Stimulated activated CD4-positive, alpha-beta T cell treated with anti-CD3 and anti-CD28 coated beads, Interleukin-1b, Interleukin-23, amount 100 ng/mL, for 24 hours (primary cell): ENCODE measurements at regions not wholly inside any gene's neighbourhood (a gene's known extent, or its start where the extent isn't known, plus 50 kb on each side); places are given as distances from the start of the nearest gene placed in this dataset.

ENCODE experiments used
- DNase-seq, 4 experiments: peaks; one replicate each; pipeline ENCODE4 v3.0.0-alpha.2; 2020; ENCODE audit warnings: low read depth in 4 of 4, low spot score in 1 of 4

GRCh38 chr16:79449067-79449769, 151.3 kb downstream of the MAF start:
- DNase-seq: no peak

GRCh38 chr16:79444572-79444971, 156.0 kb downstream of the MAF start:
- no peak for DNase-seq

- no peak for DNase-seq
These were observed 160.6 kb downstream of the MAF start for GRCh38 chr16:79439901-79440300.

- no peak for DNase-seq
These were observed 162.5 kb downstream of the MAF start for GRCh38 chr16:79437764-79438751.

- DNase-seq: no peak
These were observed 163.7 kb downstream of the MAF start for GRCh38 chr16:79436885-79437284.

GRCh38 chr16:79434771-79435170, 165.8 kb downstream of the MAF start:
- DNase-seq: no peak

- DNase-seq: no peak
These were observed 166.4 kb downstream of the MAF start for GRCh38 chr16:79434092-79434491.

GRCh38 chr16:79431923-79432322, 168.6 kb downstream of the MAF start:
- no peak for DNase-seq

- DNase-seq: no peak
These were observed 170.3 kb downstream of the MAF start for GRCh38 chr16:79430191-79430678.

GRCh38 chr16:79429381-79430190, 171.0 kb downstream of the MAF start:
- no peak for DNase-seq

GRCh38 chr16:79426663-79427062, 173.9 kb downstream of the MAF start:
- no peak for DNase-seq

GRCh38 chr16:79422064-79422463, 178.5 kb downstream of the MAF start:
- DNase-seq: no peak

GRCh38 chr16:79421126-79421525, 179.4 kb downstream of the MAF start:
- DNase-seq: no peak

- DNase-seq: no peak
These were observed 180.0 kb downstream of the MAF start for GRCh38 chr16:79420493-79420892.

- DNase-seq: no peak
These were observed 181.4 kb downstream of the MAF start for GRCh38 chr16:79419148-79419547.

GRCh38 chr16:79417601-79418008, 182.9 kb downstream of the MAF start:
- DNase-seq: no peak

GRCh38 chr16:79415983-79416640, 184.4 kb downstream of the MAF start:
- no peak for DNase-seq

GRCh38 chr16:79412783-79413225, 187.7 kb downstream of the MAF start:
- no peak for DNase-seq

GRCh38 chr16:79411805-79412204, 188.7 kb downstream of the MAF start:
- DNase-seq: no peak

GRCh38 chr16:79411357-79411756, 189.2 kb downstream of the MAF start:
- DNase-seq: no peak

- no peak for DNase-seq
These were observed 190.6 kb downstream of the MAF start for GRCh38 chr16:79409978-79410377.
